DND-41 (cell line): ENCODE measurements at regions not wholly inside any gene's neighbourhood (a gene's known extent, or its start where the extent isn't known, plus 50 kb on each side); places are given as distances from the start of the nearest gene placed in this dataset.

Experiments
- EZH2 ChIP-seq: IDR thresholded peaks from 3 replicates; pipeline ENCODE4 v1.6.1; 2012; ENCODE audit warnings: borderline replicate concordance, low read depth, mild to moderate bottlenecking, moderate library complexity, low read length, inconsistent platforms; ENCODE audit not compliant: severe bottlenecking
- TF ChIP-seq, protein P1 (sequence below): IDR thresholded peaks from 2 replicates; pipeline ENCODE4 v1.5.1; 2012; ENCODE audit warnings: borderline replicate concordance, low read length, moderate library complexity, mild to moderate bottlenecking; ENCODE audit not compliant: poor library complexity, severe bottlenecking; ENCODE audit errors: extremely low read depth

DNA sequence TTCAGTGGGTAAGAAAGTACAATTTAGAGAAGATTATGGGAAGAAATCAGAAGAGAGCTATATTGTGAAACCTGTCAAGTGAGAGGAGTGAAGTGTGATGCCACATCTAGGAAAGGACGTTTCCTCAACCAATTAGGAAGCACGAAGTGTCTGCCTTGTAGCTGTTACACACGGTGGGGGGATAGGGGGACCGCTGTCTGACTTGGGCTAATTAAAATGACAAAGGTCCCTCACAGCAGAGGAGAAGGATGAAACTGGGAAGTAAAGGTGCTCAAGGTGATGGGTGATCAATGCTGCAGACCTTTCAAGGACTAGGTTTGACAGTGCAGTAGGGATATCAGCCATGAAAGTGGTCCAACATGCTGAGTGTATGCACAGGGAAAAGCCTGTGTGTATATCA is 181.1 kb upstream of the PRSS16 start:
- TF ChIP-seq, protein P1, sequence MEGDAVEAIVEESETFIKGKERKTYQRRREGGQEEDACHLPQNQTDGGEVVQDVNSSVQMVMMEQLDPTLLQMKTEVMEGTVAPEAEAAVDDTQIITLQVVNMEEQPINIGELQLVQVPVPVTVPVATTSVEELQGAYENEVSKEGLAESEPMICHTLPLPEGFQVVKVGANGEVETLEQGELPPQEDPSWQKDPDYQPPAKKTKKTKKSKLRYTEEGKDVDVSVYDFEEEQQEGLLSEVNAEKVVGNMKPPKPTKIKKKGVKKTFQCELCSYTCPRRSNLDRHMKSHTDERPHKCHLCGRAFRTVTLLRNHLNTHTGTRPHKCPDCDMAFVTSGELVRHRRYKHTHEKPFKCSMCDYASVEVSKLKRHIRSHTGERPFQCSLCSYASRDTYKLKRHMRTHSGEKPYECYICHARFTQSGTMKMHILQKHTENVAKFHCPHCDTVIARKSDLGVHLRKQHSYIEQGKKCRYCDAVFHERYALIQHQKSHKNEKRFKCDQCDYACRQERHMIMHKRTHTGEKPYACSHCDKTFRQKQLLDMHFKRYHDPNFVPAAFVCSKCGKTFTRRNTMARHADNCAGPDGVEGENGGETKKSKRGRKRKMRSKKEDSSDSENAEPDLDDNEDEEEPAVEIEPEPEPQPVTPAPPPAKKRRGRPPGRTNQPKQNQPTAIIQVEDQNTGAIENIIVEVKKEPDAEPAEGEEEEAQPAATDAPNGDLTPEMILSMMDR = no peak
- TF ChIP-seq EZH2 = no peak
